Keratinocyte (primary cell): ENCODE measurements at regions not wholly inside any gene's neighbourhood (a gene's known extent, or its start where the extent isn't known, plus 50 kb on each side); places are given as distances from the start of the nearest gene placed in this dataset.
"Not testable (repeated sequence)": the region's sequence is repeated elsewhere in the genome, so short reads cannot be mapped to it uniquely, and the experiment has no call there.

ENCODE experiments used
- DNase-seq: peaks from one replicate; pipeline ENCODE4 v3.0.0-alpha.2; 2011; ENCODE audit warnings: low read depth, missing footprints, low spot score
- FAIRE-seq: peaks from 2 replicates; lab custom pipeline; 2011; peaks lifted over from hg19 to GRCh38; lab: Jason Lieb, UNC
- H2AFZ ChIP-seq: 2 replicates; pipeline ENCODE4 v1.6.0; 2012; ENCODE audit warnings: low read length, control low read depth, inconsistent platforms; ENCODE audit not compliant: control insufficient read depth
- H3K27ac ChIP-seq: 2 replicates; pipeline ENCODE4 v1.5.1; 2011; ENCODE audit warnings: low read length; ENCODE audit not compliant: control insufficient read depth, insufficient read depth
- H3K27me3 ChIP-seq: 3 replicates; pipeline ENCODE4 v1.6.0; 2011; ENCODE audit warnings: low read length; ENCODE audit not compliant: control insufficient read depth, insufficient read depth; ENCODE audit errors: extremely low read depth
- H3K36me3 ChIP-seq, 2 experiments: 2 replicates in 1 of 2; 3 replicates in 1 of 2; pipeline ENCODE4 v1.5.1; 2011; ENCODE audit warnings: low read length in 2 of 2, mild to moderate bottlenecking in 1 of 2; ENCODE audit not compliant: control insufficient read depth in 2 of 2, insufficient read depth in 2 of 2; ENCODE audit errors: extremely low read depth in 1 of 2
- H3K4me1 ChIP-seq: 3 replicates; pipeline ENCODE4 v1.5.1; 2011; ENCODE audit warnings: low read length; ENCODE audit not compliant: control insufficient read depth, insufficient read depth; ENCODE audit errors: extremely low read depth
- H3K4me2 ChIP-seq: 3 replicates; pipeline ENCODE4 v1.6.0; 2011; ENCODE audit warnings: low read depth, low read length; ENCODE audit not compliant: control insufficient read depth, insufficient read depth; ENCODE audit errors: extremely low read depth
- H3K4me3 ChIP-seq, 3 experiments: fragments of 200-600 bp in 1 of 3; sonication (generic) in 1 of 3; 2 replicates in 2 of 3; 3 replicates in 1 of 3; pipeline ENCODE4 v1.5.1; 2011 to 2016; ENCODE audit warnings: low read length in 3 of 3, mild to moderate bottlenecking in 3 of 3, control low read depth in 2 of 3, inconsistent platforms in 1 of 3, low read depth in 1 of 3, mixed read lengths in 1 of 3, mixed run types in 1 of 3, moderate library complexity in 1 of 3; ENCODE audit not compliant: control insufficient read depth in 2 of 3, insufficient read depth in 2 of 3; ENCODE audit errors: extremely low read depth in 1 of 3
- H3K79me2 ChIP-seq: 2 replicates; pipeline ENCODE4 v1.6.0; 2012; ENCODE audit warnings: low read length; ENCODE audit not compliant: control insufficient read depth, insufficient read depth
- H3K9ac ChIP-seq: 3 replicates; pipeline ENCODE4 v1.6.0; 2011; ENCODE audit warnings: low read length; ENCODE audit not compliant: control insufficient read depth, insufficient read depth; ENCODE audit errors: extremely low read depth
- H3K9me1 ChIP-seq: 3 replicates; pipeline ENCODE4 v1.6.0; 2011; ENCODE audit warnings: low read length; ENCODE audit not compliant: control insufficient read depth, insufficient read depth; ENCODE audit errors: extremely low read depth
- H3K9me3 ChIP-seq: 2 replicates; pipeline ENCODE4 v1.5.1; 2012; ENCODE audit warnings: low read depth, low read length; ENCODE audit not compliant: control insufficient read depth
- H4K20me1 ChIP-seq: 3 replicates; pipeline ENCODE4 v1.6.0; 2011; ENCODE audit warnings: low read length; ENCODE audit not compliant: control insufficient read depth, insufficient read depth; ENCODE audit errors: extremely low read depth
- EZH2 ChIP-seq: IDR thresholded peaks from one replicate; pipeline ENCODE4 v1.6.1; 2012; ENCODE audit warnings: inconsistent platforms, mild to moderate bottlenecking, low read length, moderate library complexity
- dilution Hi-C: fragments of 300-500 bp; cut with MboI; formaldehyde crosslinking; loops from one replicate; pipeline ENCODE4 v1.7.0; 2020; ENCODE audit warnings: low sequenced_read_pairs; ENCODE audit not compliant: extremely low pct_ligation_motif_present
- small RNA-seq, 3 experiments: library from RNA; depleted of rRNA; stranded (forward); fragments of <200 nt; gene quantifications; one replicate each; pipeline ENCODE3, GENCODE V24; 2012; ENCODE audit warnings: low read depth in 3 of 3, low replicate concordance in 1 of 3; ENCODE audit not compliant: insufficient read length in 3 of 3
- TF ChIP-seq, protein P1 (sequence below), 3 experiments: IDR thresholded peaks in 1 of 3; conservative IDR thresholded peaks in 1 of 3; optimal IDR thresholded peaks in 1 of 3; 2 replicates in 2 of 3; 3 replicates in 1 of 3; pipeline versions ENCODE3 to v1.5.1; 2011; ENCODE audit warnings: low read length in 3 of 3, mild to moderate bottlenecking in 3 of 3, moderate library complexity in 2 of 3, control low read depth in 1 of 3, inconsistent platforms in 1 of 3; ENCODE audit not compliant: insufficient read depth in 2 of 3; ENCODE audit errors: extremely low read depth in 1 of 3

GRCh38 chr7:32639122-32639521 is 143.8 kb downstream of the AVL9 start:
- dilution Hi-C loops, result no loop called here
- Histone ChIP-seq H3K36me3 (no peaks in the 10 kb centered on the region), H3K79me2 (no peaks in the 10 kb centered on the region), H3K9ac (no peak overlapping the region), H3K9me3 (no peaks in the 10 kb centered on the region), H3K27ac (no peak overlapping the region), H4K20me1 (no peaks in the 10 kb centered on the region), H2AFZ (no peak overlapping the region), H3K4me1 (no peaks in the 10 kb centered on the region), H3K9me1 (no peaks in the 10 kb centered on the region), H3K27me3 (no peaks in the 10 kb centered on the region), H3K4me3 (no peak overlapping the region), H3K4me2 (no peak overlapping the region)
- DNase-seq, result no peak
- TF ChIP-seq EZH2, result no peak
- TF ChIP-seq, protein P1, sequence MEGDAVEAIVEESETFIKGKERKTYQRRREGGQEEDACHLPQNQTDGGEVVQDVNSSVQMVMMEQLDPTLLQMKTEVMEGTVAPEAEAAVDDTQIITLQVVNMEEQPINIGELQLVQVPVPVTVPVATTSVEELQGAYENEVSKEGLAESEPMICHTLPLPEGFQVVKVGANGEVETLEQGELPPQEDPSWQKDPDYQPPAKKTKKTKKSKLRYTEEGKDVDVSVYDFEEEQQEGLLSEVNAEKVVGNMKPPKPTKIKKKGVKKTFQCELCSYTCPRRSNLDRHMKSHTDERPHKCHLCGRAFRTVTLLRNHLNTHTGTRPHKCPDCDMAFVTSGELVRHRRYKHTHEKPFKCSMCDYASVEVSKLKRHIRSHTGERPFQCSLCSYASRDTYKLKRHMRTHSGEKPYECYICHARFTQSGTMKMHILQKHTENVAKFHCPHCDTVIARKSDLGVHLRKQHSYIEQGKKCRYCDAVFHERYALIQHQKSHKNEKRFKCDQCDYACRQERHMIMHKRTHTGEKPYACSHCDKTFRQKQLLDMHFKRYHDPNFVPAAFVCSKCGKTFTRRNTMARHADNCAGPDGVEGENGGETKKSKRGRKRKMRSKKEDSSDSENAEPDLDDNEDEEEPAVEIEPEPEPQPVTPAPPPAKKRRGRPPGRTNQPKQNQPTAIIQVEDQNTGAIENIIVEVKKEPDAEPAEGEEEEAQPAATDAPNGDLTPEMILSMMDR (optimal IDR thresholded peaks at IDR 0.05 in 1 of 3, IDR thresholded peaks at IDR 0.05 in 1 of 3, conservative IDR thresholded peaks at IDR 0.05 in 1 of 3; ENCODE audit: extremely low read depth in 1 of 3, insufficient read depth in 2 of 3, low read length in 3 of 3), result no peak
- no peak for FAIRE-seq

GRCh38 chr7:32638479-32639121 is 143.3 kb downstream of the AVL9 start:
- H3K4me3 ChIP-seq, H3K4me2 ChIP-seq, H3K9me1 ChIP-seq, H3K27ac ChIP-seq, H3K79me2 ChIP-seq, H2AFZ ChIP-seq, dilution Hi-C loops, DNase-seq, H3K36me3 ChIP-seq, H4K20me1 ChIP-seq, FAIRE-seq, H3K27me3 ChIP-seq, H3K4me1 ChIP-seq, H3K9ac ChIP-seq, H3K9me3 ChIP-seq: not testable (repeated sequence)

Small RNA genes lying in the stretch of these regions (small RNA-seq; reads per million reads assigned to genes)
- 0 reads per million in 3 experiments for gene AC018645.1
- 0 to 0.67 (median 0) reads per million in 3 experiments for gene MIR550A2
- gene RF00322, result 0 reads per million in 3 experiments
